Mammary epithelial cell (primary cell): ENCODE measurements at regions not wholly inside any gene's neighbourhood (a gene's known extent, or its start where the extent isn't known, plus 50 kb on each side); places are given as distances from the start of the nearest gene placed in this dataset.

Source experiments
- CTCF ChIP-seq, 2 donors: IDR thresholded peaks in 1 of 2; conservative IDR thresholded peaks in 1 of 2; 2 replicates each; pipeline ENCODE4 v1.5.1; 2011 to 2012; ENCODE audit warnings: inconsistent platforms in 2 of 2, low read length in 2 of 2, mild to moderate bottlenecking in 2 of 2, control low read depth in 1 of 2, low read depth in 1 of 2; ENCODE audit not compliant: insufficient read depth in 1 of 2; ENCODE audit errors: extremely low read depth in 1 of 2
- EZH2 ChIP-seq: IDR thresholded peaks from 2 replicates; pipeline ENCODE4 v1.6.1; 2012; ENCODE audit warnings: low read length, inconsistent platforms, borderline replicate concordance

- TF ChIP-seq EZH2 (no peak), CTCF (conservative IDR thresholded peaks at IDR 0.05 in 1 of 2, IDR thresholded peaks at IDR 0.05 in 1 of 2; ENCODE audit: extremely low read depth in 1 of 2, insufficient read depth in 1 of 2, low read depth in 1 of 2, low read length in 2 of 2) (no peak)
Observed at GRCh38 chrX:74061879-74062278, 209.4 kb upstream of the XIST start.
